GM12878 (cell line): ENCODE measurements at regions not wholly inside any gene's neighbourhood (a gene's known extent, or its start where the extent isn't known, plus 50 kb on each side); places are given as distances from the start of the nearest gene placed in this dataset.

Source experiments
- ATAC-seq: fragments of 200-7000 bp; cut with Tn5 transposase; 3 replicates; pipeline ENCODE4 v1.9.1; 2020; ENCODE audit warnings: mild to moderate bottlenecking, moderate library complexity
- BruUV-seq: library from RNA; stranded (reverse); fragments of 400-500 nt; replicated peaks from 2 replicates; lab custom pipeline; 2021; lab: Mats Ljungman, UMichigan
- CTCF ChIA-PET: fragments of 300-600 bp; sonication (Branson Sonifier 250); formaldehyde crosslinking; extraction: SDS; loops from one replicate; lab custom pipeline; 2021; ENCODE audit warnings: inconsistent platforms; lab: Yijun Ruan, JAX
- POLR2A ChIA-PET: fragments of 350-600 bp; formaldehyde crosslinking; extraction: SDS; loops from one replicate; lab custom pipeline; 2021; ENCODE audit warnings: inconsistent platforms; lab: Charles Lee
- RAD21 ChIA-PET: fragments of 300-600 bp; sonication (Branson Sonifier 250); formaldehyde crosslinking; loops from one replicate; lab custom pipeline; 2023; ENCODE audit warnings: antibody characterized with exemption; ENCODE audit not compliant: unreplicated experiment; lab: Charles Lee
- SMC1A ChIA-PET: fragments of 300-600 bp; sonication (Branson Sonifier 250); formaldehyde crosslinking; loops from one replicate; lab custom pipeline; 2023; ENCODE audit not compliant: unreplicated experiment, uncharacterized antibody; lab: Charles Lee
- DNase-seq: peaks from one replicate; pipeline ENCODE4 v3.0.0-alpha.2; 2011; ENCODE audit warnings: low read depth, low spot score
- FAIRE-seq: peaks from 3 replicates; lab custom pipeline; 2011; peaks lifted over from hg19 to GRCh38; lab: Jason Lieb, UNC
- H2AFZ ChIP-seq: 2 replicates; pipeline ENCODE4 v1.6.0; 2011; ENCODE audit warnings: low read depth, low read length, control low read depth; ENCODE audit not compliant: control insufficient read depth
- H3K27ac ChIP-seq: 2 replicates; pipeline ENCODE4 v1.5.1; 2011; ENCODE audit warnings: control low read depth; ENCODE audit not compliant: control insufficient read depth, insufficient read depth
- H3K27me3 ChIP-seq, 2 experiments: replicated peaks in 1 of 2; 2 replicates each; pipeline versions ENCODE4 v1.6.0 to v1.6.1; 2011; ENCODE audit warnings: low read length in 1 of 2; ENCODE audit not compliant: control insufficient read depth in 2 of 2, insufficient read depth in 2 of 2
- H3K36me3 ChIP-seq, 2 experiments: 2 replicates each; pipeline ENCODE4 v1.5.1; 2011; ENCODE audit warnings: low read length in 1 of 2; ENCODE audit not compliant: control insufficient read depth in 2 of 2, insufficient read depth in 2 of 2
- H3K4me1 ChIP-seq: 2 replicates; pipeline ENCODE4 v1.6.1; 2011; ENCODE audit warnings: mild to moderate bottlenecking, low read length, moderate library complexity, mixed read lengths; ENCODE audit not compliant: control insufficient read depth, insufficient read depth
- H3K4me2 ChIP-seq: 2 replicates; pipeline ENCODE4 v1.6.0; 2011; ENCODE audit warnings: control low read depth; ENCODE audit not compliant: control insufficient read depth, insufficient read depth
- H3K4me3 ChIP-seq: fragments of 200-600 bp; sonication (generic); 2 replicates; pipeline ENCODE4 v1.5.1; 2016
- H3K79me2 ChIP-seq: 2 replicates; pipeline ENCODE4 v1.6.0; 2011; ENCODE audit warnings: low read length; ENCODE audit not compliant: control insufficient read depth, insufficient read depth
- H3K9ac ChIP-seq: 2 replicates; pipeline ENCODE4 v1.8.0; 2011; ENCODE audit warnings: low read length, control low read depth, mixed read lengths; ENCODE audit not compliant: control insufficient read depth, insufficient read depth
- H3K9me3 ChIP-seq: replicated peaks from 3 replicates; pipeline ENCODE4 v1.5.1; 2011; ENCODE audit warnings: mild to moderate bottlenecking, low read length; ENCODE audit not compliant: control insufficient read depth, insufficient read depth
- H4K20me1 ChIP-seq: 2 replicates; pipeline ENCODE4 v1.6.0; 2011; ENCODE audit not compliant: control insufficient read depth, insufficient read depth
- BACH1 ChIP-seq: fragments of 450-650 bp; IDR thresholded peaks from 2 replicates; pipeline ENCODE4 v1.6.1; 2017; ENCODE audit warnings: mild to moderate bottlenecking, borderline replicate concordance
- BCL11A ChIP-seq: IDR thresholded peaks from 2 replicates; pipeline ENCODE4 v1.6.1; 2011; ENCODE audit warnings: low read depth, low read length
- CBX3 ChIP-seq: fragments of 200-600 bp; sonication (generic); IDR thresholded peaks from 2 replicates; pipeline ENCODE4 v1.6.1; 2016; ENCODE audit warnings: low read depth, borderline replicate concordance
- GABPA ChIP-seq: IDR thresholded peaks from 2 replicates; pipeline ENCODE4 v1.6.1; 2014; ENCODE audit warnings: antibody characterized with exemption, low read depth, mild to moderate bottlenecking, inconsistent platforms
- IRF4 ChIP-seq: IDR thresholded peaks from 2 replicates; pipeline ENCODE4 v1.6.1; 2011; ENCODE audit warnings: low read depth, low read length
- KAT2A ChIP-seq: conservative IDR thresholded peaks from 2 replicates; pipeline ENCODE4 v1.6.1; 2011; ENCODE audit warnings: low read depth, low read length; ENCODE audit not compliant: control insufficient read depth
- MYC ChIP-seq: IDR thresholded peaks from 2 replicates; pipeline ENCODE4 v1.6.1; 2011; ENCODE audit warnings: mild to moderate bottlenecking, low read length, moderate library complexity, inconsistent platforms; ENCODE audit not compliant: insufficient read depth, insufficient replicate concordance, insufficient read length, severe bottlenecking
- NFXL1 ChIP-seq: fragments of 450-650 bp; IDR thresholded peaks from 2 replicates; pipeline ENCODE4 v1.6.1; 2017; ENCODE audit warnings: antibody characterized with exemption, mild to moderate bottlenecking, borderline replicate concordance
- NR2C2 ChIP-seq: IDR thresholded peaks from 2 replicates; pipeline ENCODE4 v1.6.1; 2011; ENCODE audit warnings: borderline replicate concordance, low read depth; ENCODE audit not compliant: control insufficient read depth, insufficient read length
- PML ChIP-seq: IDR thresholded peaks from 2 replicates; pipeline ENCODE4 v1.6.1; 2012; ENCODE audit warnings: low read length, inconsistent platforms
- POLR2AphosphoS5 ChIP-seq: IDR thresholded peaks from 2 replicates; pipeline ENCODE4 v1.6.1; 2011; ENCODE audit warnings: mild to moderate bottlenecking, low read length, inconsistent platforms
- POU2F2 ChIP-seq: IDR thresholded peaks from 3 replicates; pipeline ENCODE4 v1.6.1; 2011; ENCODE audit warnings: low read depth, mild to moderate bottlenecking, low read length, borderline replicate concordance
- RB1 ChIP-seq: fragments of 450-650 bp; formaldehyde crosslinking; IDR thresholded peaks from 2 replicates; pipeline ENCODE4 v1.6.1; 2017; ENCODE audit warnings: mild to moderate bottlenecking, borderline replicate concordance
- SMC3 ChIP-seq: IDR thresholded peaks from 2 replicates; pipeline ENCODE4 v1.6.1; 2011; ENCODE audit warnings: low read length, improper control_type of control experiment, borderline replicate concordance
- SRF ChIP-seq, 2 experiments: IDR thresholded peaks; 2 replicates each; pipeline ENCODE4 v1.6.1; 2011; ENCODE audit warnings: low read depth in 2 of 2, low read length in 2 of 2, mild to moderate bottlenecking in 1 of 2, moderate library complexity in 1 of 2
- ZBED1 ChIP-seq: IDR thresholded peaks from 2 replicates; pipeline ENCODE4 v1.6.1; 2016; ENCODE audit warnings: borderline replicate concordance
- WGBS: methylation state at CpG from one replicate; pipeline ENCODE4 v1.1.6; 2016; ENCODE audit warnings: low lambda C conversion rate; ENCODE audit not compliant: insufficient replicate concordance, insufficient coverage; ENCODE audit errors: missing lambda C conversion rate; 5-methylcytosine and 5-hydroxymethylcytosine counted together
- in situ Hi-C: fragments of 300-500 bp; cut with MboI; formaldehyde crosslinking; loops from 9 replicates; pipeline ENCODE4 v1.14.3; 2018; ENCODE audit warnings: mixed read lengths
- intact Hi-C: fragments of 100-400 bp; cut with micrococcal nuclease; formaldehyde crosslinking; loops from one replicate; pipeline ENCODE4 v1.14.2; 2022; ENCODE audit not compliant: unreplicated experiment

GRCh38 chr11:46175401-46176002 is 54.2 kb upstream of the PHF21A start:
- no peak for ATAC-seq
- Histone ChIP-seq H4K20me1 (no peaks in the 10 kb centered on the region), H3K27me3 (peaks cover 0 to 2% of the 10 kb centered on the region in 2 experiments; a peak in 2 of 4 replicates), H3K4me1 (no peaks in the 10 kb centered on the region), H3K4me2 (no peak overlapping the region), H3K9ac (no peak overlapping the region), H3K4me3 (no peak overlapping the region), H3K9me3 (no peaks in the 10 kb centered on the region), H3K27ac (no peak overlapping the region), H3K79me2 (no peaks in the 10 kb centered on the region), H3K36me3 (no peaks in the 10 kb centered on the region), H2AFZ (no peak overlapping the region)
- DNase-seq: no peak
- SMC1A ChIA-PET: interaction anchor here (1.0 kb wide), 1 partner anchor 10 kb away, joined by 3 read pairs; no protein-coding TSS in a partner anchor
- CTCF ChIA-PET: no interaction called here
- intact Hi-C loops: no loop called here
- POLR2A ChIA-PET: no interaction called here
- no TSS peak for BruUV-seq
- TF ChIP-seq KAT2A (no peak), BCL11A (no peak), GABPA (no peak), CBX3 (no peak), RB1 (no peak), POU2F2 (no peak), PML (no peak), NFXL1 (no peak), MYC (no peak), BACH1 (no peak), SRF (IDR thresholded peaks at IDR 0.05; ENCODE audit: low read depth in 2 of 2, low read length in 2 of 2) (no peak), SMC3 (no peak), ZBED1 (no peak), IRF4 (no peak), POLR2AphosphoS5 (no peak), NR2C2 (no peak)
- RAD21 ChIA-PET: no interaction called here
- in situ Hi-C loops: no loop called here
- 36% methylated on average over 7 of the region's 7 CpGs for WGBS
- no peak for FAIRE-seq
